PC-3 (cell line): ENCODE measurements at regions not wholly inside any gene's neighbourhood (a gene's known extent, or its start where the extent isn't known, plus 50 kb on each side); places are given as distances from the start of the nearest gene placed in this dataset.

ENCODE experiments used
- ATAC-seq: fragments of 200-7000 bp; cut with Tn5 transposase; 2 replicates; pipeline ENCODE4 v1.9.1; 2020; ENCODE audit warnings: mild to moderate bottlenecking, moderate library complexity
- BruUV-seq: library from RNA; stranded (reverse); fragments of 400-500 nt; replicated peaks from 2 replicates; lab custom pipeline; 2021; lab: Mats Ljungman, UMichigan
- CTCF ChIA-PET: fragments of 300-600 bp; sonication (Branson Sonifier 250); formaldehyde crosslinking; loops from one replicate; lab custom pipeline; 2022; ENCODE audit warnings: antibody characterized with exemption; lab: Charles Lee
- POLR2A ChIA-PET: fragments of 300-600 bp; sonication (Branson Sonifier 250); formaldehyde crosslinking; loops from one replicate; lab custom pipeline; 2022; ENCODE audit warnings: antibody characterized with exemption; ENCODE audit not compliant: unreplicated experiment; lab: Charles Lee
- DNase-seq: peaks from one replicate; pipeline ENCODE4 v3.0.0-alpha.2; 2015
- H2AFZ ChIP-seq: fragments of 300-600 bp; sonication (generic); 2 replicates; pipeline ENCODE4 v1.6.0; 2016; ENCODE audit warnings: antibody characterized with exemption, low read length
- H3F3A ChIP-seq: fragments of 300-600 bp; sonication (generic); one replicate; pipeline ENCODE4 v1.6.0; 2017; ENCODE audit warnings: antibody characterized with exemption, low read length, control low read depth, mild to moderate bottlenecking; ENCODE audit not compliant: unreplicated experiment
- H3K27ac ChIP-seq: fragments of 300-600 bp; sonication (generic); 2 replicates; pipeline ENCODE4 v1.5.1; 2016; ENCODE audit warnings: mild to moderate bottlenecking, low read length
- H3K27me3 ChIP-seq: fragments of 300-600 bp; sonication (generic); 2 replicates; pipeline ENCODE4 v1.6.1; 2016; ENCODE audit warnings: low read length, mixed read lengths
- H3K36me3 ChIP-seq: fragments of 300-600 bp; sonication (generic); 2 replicates; pipeline ENCODE4 v1.6.1; 2016; ENCODE audit warnings: low read depth, mixed run types, low read length, mixed read lengths
- H3K4me1 ChIP-seq: fragments of 300-600 bp; sonication (generic); 2 replicates; pipeline ENCODE4 v1.5.1; 2016; ENCODE audit warnings: low read length; ENCODE audit not compliant: insufficient read depth
- H3K4me2 ChIP-seq: fragments of 300-600 bp; sonication (generic); 2 replicates; pipeline ENCODE4 v1.6.0; 2016; ENCODE audit warnings: low read length
- H3K4me3 ChIP-seq: fragments of 300-600 bp; sonication (generic); 2 replicates; pipeline ENCODE4 v1.5.1; 2016; ENCODE audit warnings: mild to moderate bottlenecking, low read length, mixed read lengths
- H3K79me2 ChIP-seq: fragments of 300-600 bp; sonication (generic); 2 replicates; pipeline ENCODE4 v1.6.1; 2017; ENCODE audit warnings: low read length, mixed read lengths
- H3K9ac ChIP-seq: fragments of 300-600 bp; sonication (generic); 2 replicates; pipeline ENCODE4 v1.6.0; 2016; ENCODE audit warnings: mild to moderate bottlenecking, low read length
- H3K9me2 ChIP-seq: fragments of 300-600 bp; sonication (generic); replicated peaks from 2 replicates; pipeline ENCODE4 v1.6.1; 2016; ENCODE audit warnings: mixed run types, low read length, mixed read lengths
- H3K9me3 ChIP-seq: fragments of 300-600 bp; sonication (generic); 2 replicates; pipeline ENCODE4 v1.6.1; 2016; ENCODE audit warnings: low read length, mixed read lengths
- H4K20me1 ChIP-seq: fragments of 300-600 bp; sonication (generic); 2 replicates; pipeline ENCODE4 v1.6.1; 2016; ENCODE audit warnings: low read length, mixed read lengths
- CTCF ChIP-seq: fragments of 300-600 bp; sonication (generic); conservative IDR thresholded peaks from 2 replicates; pipeline ENCODE4 v1.5.1; 2017; ENCODE audit warnings: antibody characterized with exemption, low read depth, mild to moderate bottlenecking, low read length
- EZH2 ChIP-seq: fragments of 300-600 bp; sonication (generic); IDR thresholded peaks from one replicate; pipeline ENCODE4 v1.6.1; 2017; ENCODE audit warnings: antibody characterized with exemption, mild to moderate bottlenecking, low read length; ENCODE audit not compliant: unreplicated experiment
- EZH2phosphoT487 ChIP-seq: fragments of 300-600 bp; sonication (generic); IDR thresholded peaks from 2 replicates; pipeline ENCODE4 v1.6.1; 2018; ENCODE audit warnings: mild to moderate bottlenecking, antibody characterized with exemption, low read length, borderline replicate concordance
- intact Hi-C: fragments of 100-400 bp; cut with micrococcal nuclease; formaldehyde crosslinking; loops from 2 replicates; pipeline ENCODE4 v1.9.0; 2023

GRCh38 chr4:176858839-176859238 lies 66.1 kb upstream of the VEGFC start:
- Histone ChIP-seq H3K4me3 (no peak overlapping the region), H3K79me2 (no peaks in the 10 kb centered on the region), H3K27ac (no peak overlapping the region), H3K9ac (no peak overlapping the region), H3K36me3 (no peaks in the 10 kb centered on the region), H4K20me1 (no peaks in the 10 kb centered on the region), H3K4me1 (no peaks in the 10 kb centered on the region), H3K27me3 (no peaks in the 10 kb centered on the region), H3K9me3 (no peaks in the 10 kb centered on the region), H3K4me2 (no peak overlapping the region), H3F3A (no peaks in the 10 kb centered on the region), H3K9me2 (no peaks in the 10 kb centered on the region), H2AFZ (no peak overlapping the region)
- DNase-seq, result no peak
- POLR2A ChIA-PET, result no interaction called here
- intact Hi-C loops, result no loop called here
- no TSS peak for BruUV-seq
- CTCF ChIA-PET, result no interaction called here
- TF ChIP-seq EZH2 (no peak), EZH2phosphoT487 (no peak), CTCF (no peak)
- no peak for ATAC-seq

GRCh38 chr4:176864238-176864637 lies 71.5 kb upstream of the VEGFC start:
- no peaks in the 10 kb centered on the region for H3F3A ChIP-seq
- H3K9me3 ChIP-seq, result no peaks in the 10 kb centered on the region
- intact Hi-C loops, result no loop called here
- POLR2A ChIA-PET, result no interaction called here
- no peak overlapping the region for H3K9ac ChIP-seq
- H3K27me3 ChIP-seq, result no peaks in the 10 kb centered on the region
- H3K4me2 ChIP-seq, result no peak overlapping the region
- BruUV-seq, result no TSS peak
- no peak for DNase-seq
- no peak overlapping the region for H3K4me3 ChIP-seq
- no peaks in the 10 kb centered on the region for H3K4me1 ChIP-seq
- CTCF ChIA-PET, result no interaction called here
- no peak overlapping the region for H2AFZ ChIP-seq
- H3K79me2 ChIP-seq, result no peaks in the 10 kb centered on the region
- no peaks in the 10 kb centered on the region for H3K9me2 ChIP-seq
- no peaks in the 10 kb centered on the region for H3K36me3 ChIP-seq
- ATAC-seq, result no peak
- no peaks in the 10 kb centered on the region for H4K20me1 ChIP-seq
- no peak for TF ChIP-seq EZH2
- TF ChIP-seq EZH2phosphoT487, result no peak
- TF ChIP-seq CTCF, result no peak
- H3K27ac ChIP-seq, result no peak overlapping the region

- Histone ChIP-seq H3K27me3 (no peaks in the 10 kb centered on the region), H3K9me3 (no peaks in the 10 kb centered on the region), H3K27ac (no peak overlapping the region), H3K9ac (no peak overlapping the region), H4K20me1 (no peaks in the 10 kb centered on the region), H3K79me2 (no peaks in the 10 kb centered on the region), H3K4me3 (no peak overlapping the region), H3F3A (no peaks in the 10 kb centered on the region), H3K9me2 (no peaks in the 10 kb centered on the region), H3K4me2 (no peak overlapping the region), H3K4me1 (no peaks in the 10 kb centered on the region), H2AFZ (no peak overlapping the region), H3K36me3 (no peaks in the 10 kb centered on the region)
- ATAC-seq (no peak), DNase-seq (no peak)
- CTCF ChIA-PET, result no interaction called here
- BruUV-seq, result no TSS peak
- intact Hi-C loops, result no loop called here
- no peak for TF ChIP-seq CTCF
- no peak for TF ChIP-seq EZH2phosphoT487
- TF ChIP-seq EZH2, result no peak
- POLR2A ChIA-PET, result no interaction called here
Observed at GRCh38 chr4:176868676-176869075, 76.0 kb upstream of the VEGFC start.
